ENCODE measurements at regions not wholly inside any gene's neighbourhood (a gene's known extent, or its start where the extent isn't known, plus 50 kb on each side); places are given as distances from the start of the nearest gene placed in this dataset.
"Not testable (repeated sequence)": the region's sequence is repeated elsewhere in the genome, so short reads cannot be mapped to it uniquely, and the experiment has no call there.

GRCh38 chrX:114049063-114049462 is 534.8 kb upstream of the HTR2C start:
- no peak for DNase-seq (ENCODE audit: low read depth)
- TF ChIP-seq, protein P1, sequence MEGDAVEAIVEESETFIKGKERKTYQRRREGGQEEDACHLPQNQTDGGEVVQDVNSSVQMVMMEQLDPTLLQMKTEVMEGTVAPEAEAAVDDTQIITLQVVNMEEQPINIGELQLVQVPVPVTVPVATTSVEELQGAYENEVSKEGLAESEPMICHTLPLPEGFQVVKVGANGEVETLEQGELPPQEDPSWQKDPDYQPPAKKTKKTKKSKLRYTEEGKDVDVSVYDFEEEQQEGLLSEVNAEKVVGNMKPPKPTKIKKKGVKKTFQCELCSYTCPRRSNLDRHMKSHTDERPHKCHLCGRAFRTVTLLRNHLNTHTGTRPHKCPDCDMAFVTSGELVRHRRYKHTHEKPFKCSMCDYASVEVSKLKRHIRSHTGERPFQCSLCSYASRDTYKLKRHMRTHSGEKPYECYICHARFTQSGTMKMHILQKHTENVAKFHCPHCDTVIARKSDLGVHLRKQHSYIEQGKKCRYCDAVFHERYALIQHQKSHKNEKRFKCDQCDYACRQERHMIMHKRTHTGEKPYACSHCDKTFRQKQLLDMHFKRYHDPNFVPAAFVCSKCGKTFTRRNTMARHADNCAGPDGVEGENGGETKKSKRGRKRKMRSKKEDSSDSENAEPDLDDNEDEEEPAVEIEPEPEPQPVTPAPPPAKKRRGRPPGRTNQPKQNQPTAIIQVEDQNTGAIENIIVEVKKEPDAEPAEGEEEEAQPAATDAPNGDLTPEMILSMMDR (conservative IDR thresholded peaks at IDR 0.05; ENCODE audit: low read depth, low read length) = no peak
- no peak overlapping the region for H3K4me3 ChIP-seq (ENCODE audit: low read depth, low read length)

- TF ChIP-seq, protein P1 (conservative IDR thresholded peaks at IDR 0.05; ENCODE audit: low read depth, low read length) = no peak
- H3K4me3 ChIP-seq (ENCODE audit: low read depth, low read length) = no peak overlapping the region
- no peak for DNase-seq (ENCODE audit: low read depth)
These were observed 536.3 kb upstream of the HTR2C start for GRCh38 chrX:114047558-114047957.

- DNase-seq (ENCODE audit: low read depth) = no peak
- H3K4me3 ChIP-seq (ENCODE audit: low read depth, low read length) = no peak overlapping the region
- TF ChIP-seq, protein P1 (conservative IDR thresholded peaks at IDR 0.05; ENCODE audit: low read depth, low read length) = no peak
These were observed 537.1 kb upstream of the HTR2C start for GRCh38 chrX:114046695-114047279.

DNA sequence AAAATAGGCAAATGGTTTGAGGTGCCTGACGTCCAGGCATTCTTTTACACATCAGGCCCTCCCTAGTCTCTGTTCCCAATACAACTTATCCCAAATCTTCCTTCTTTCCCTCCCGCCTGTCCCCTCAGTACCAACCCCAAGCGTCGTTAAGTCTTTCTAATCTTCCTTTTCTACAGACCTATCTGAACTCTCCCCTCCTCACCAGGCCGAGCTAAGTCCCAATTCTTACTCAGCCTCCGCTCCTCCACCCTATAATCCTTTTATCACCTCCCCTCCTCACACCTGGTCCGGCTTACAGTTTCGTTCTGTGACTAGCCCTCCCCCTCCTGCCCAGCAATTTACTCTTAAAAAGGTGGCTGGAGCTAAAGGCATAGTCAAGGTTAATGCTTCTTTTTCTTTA is 542.4 kb upstream of the HTR2C start:
- H3K4me3 ChIP-seq (ENCODE audit: low read depth, low read length); DNase-seq (ENCODE audit: low read depth): not testable (repeated sequence)

DNA sequence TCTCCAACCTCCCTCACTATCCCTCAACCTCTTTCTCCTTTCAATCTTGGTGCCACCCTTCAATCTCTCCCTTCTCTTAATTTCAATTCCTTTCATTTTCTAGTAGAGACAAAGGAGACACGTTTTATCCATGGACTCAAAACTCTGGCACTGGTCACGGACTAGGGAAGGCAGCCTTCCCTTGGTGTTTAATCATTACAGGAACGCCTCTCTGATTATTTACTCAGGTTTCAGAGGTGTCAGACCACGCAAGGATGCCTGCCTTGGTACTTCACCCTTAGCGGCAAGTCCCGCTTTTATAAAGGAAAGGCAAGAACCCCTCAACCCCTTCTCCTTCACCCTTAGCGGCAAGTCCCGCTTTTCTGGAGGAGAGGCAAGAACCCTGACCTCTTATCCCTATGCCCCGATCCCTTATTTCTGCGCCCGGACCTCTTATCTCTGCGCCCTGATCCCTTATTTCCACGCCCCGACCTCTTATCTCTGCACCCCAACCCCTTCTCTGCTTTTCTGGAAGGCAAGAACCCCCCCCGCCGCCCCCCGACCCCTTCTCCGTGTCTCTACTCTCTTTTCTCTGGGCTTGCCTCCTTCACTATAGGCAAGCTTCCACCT is 543.1 kb upstream of the HTR2C start:
- not testable (repeated sequence) for H3K4me3 ChIP-seq (ENCODE audit: low read depth, low read length); DNase-seq (ENCODE audit: low read depth)

DNA sequence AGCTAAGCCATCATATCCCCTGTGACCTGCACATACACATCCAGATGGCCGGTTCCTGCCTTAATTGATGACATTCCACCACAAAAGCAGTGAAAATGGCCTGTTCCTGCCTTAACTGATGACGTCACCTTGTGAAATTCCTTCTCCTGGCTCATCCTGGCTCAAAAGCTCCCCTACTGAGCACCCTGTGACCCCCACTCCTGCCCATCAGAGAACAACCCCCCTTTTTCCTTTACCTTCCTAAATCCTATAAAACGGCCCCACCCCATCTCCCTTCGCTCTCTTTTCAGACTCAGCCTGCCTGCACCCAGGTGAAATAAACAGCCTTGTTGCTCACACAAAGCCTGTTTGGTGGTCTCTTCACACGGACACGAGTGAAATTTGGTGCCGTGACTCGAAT is 543.8 kb upstream of the HTR2C start:
- H3K4me3 ChIP-seq (ENCODE audit: low read depth, low read length); DNase-seq (ENCODE audit: low read depth): not testable (repeated sequence)

DNA sequence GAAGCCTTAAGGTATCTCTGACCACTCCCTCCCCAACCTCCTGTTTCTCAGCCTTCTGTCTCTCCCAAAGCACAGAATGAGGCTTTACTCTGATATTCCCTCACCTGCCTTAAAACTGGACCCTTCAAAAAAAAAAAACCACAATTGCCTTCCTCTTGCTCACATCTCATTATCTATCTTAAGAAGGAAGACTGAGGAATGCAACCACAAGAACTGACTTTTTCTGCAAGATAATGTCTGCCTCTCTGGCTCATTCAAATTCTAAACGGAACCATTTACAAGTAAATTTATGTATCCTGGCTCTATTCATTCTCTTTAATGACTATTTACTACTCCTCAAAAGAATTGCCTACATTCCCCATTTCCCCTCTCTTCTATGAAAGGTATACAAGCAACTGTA is 545.5 kb upstream of the HTR2C start:
- TF ChIP-seq, protein P1 (conservative IDR thresholded peaks at IDR 0.05; ENCODE audit: low read depth, low read length) = no peak

DNA sequence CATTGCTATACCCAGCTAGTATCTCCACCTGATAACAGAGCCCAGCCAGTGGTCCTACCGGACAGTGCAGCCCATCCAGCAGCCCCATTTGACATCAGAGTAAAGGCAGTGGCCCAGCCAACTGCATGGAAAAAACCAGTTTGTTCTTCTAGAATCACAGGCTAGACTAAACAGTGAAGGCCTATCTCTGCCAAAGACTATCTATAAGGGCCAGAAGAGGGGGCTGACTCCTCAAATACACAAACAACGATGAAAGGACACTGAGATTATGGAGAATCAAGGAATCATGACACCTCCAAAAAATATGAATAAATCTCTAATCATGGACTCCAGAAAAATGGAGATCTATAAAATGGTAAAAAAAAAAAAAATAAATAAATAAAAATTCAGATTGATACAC is 546.4 kb upstream of the HTR2C start:
- H3K4me3 ChIP-seq (ENCODE audit: low read depth, low read length) = no peak overlapping the region
- no peak for DNase-seq (ENCODE audit: low read depth)
- TF ChIP-seq, protein P1 (conservative IDR thresholded peaks at IDR 0.05; ENCODE audit: low read depth, low read length) = no peak

More for the DNA sequence above, 545.5 kb upstream of the HTR2C start:
- no peak for DNase-seq (ENCODE audit: low read depth)
- H3K4me3 ChIP-seq (ENCODE audit: low read depth, low read length) = no peak overlapping the region
